ENCODE measurements at regions not wholly inside any gene's neighbourhood (a gene's known extent, or its start where the extent isn't known, plus 50 kb on each side); places are given as distances from the start of the nearest gene placed in this dataset.

DNA sequence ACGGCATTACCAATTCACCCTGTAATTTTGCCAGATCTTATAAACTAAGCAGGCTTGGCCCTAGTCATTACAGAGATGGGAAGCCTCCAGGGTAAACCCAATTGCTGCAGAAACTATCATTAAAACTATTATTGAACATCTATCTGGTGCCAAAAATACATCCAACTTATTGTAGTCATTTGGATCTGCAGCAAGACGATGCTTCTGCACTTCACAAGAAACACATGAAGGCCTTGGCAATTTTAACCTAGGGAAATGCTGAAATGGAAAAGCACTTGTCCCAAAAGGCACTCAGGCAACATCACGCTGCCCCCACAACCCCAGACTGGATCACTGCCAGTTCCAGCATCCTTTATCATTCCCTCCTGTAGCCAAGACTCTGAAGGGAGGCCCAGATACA is 85.3 kb upstream of the ACVR2A start:
- peak in 1 of 3 donors; percentile 22 for DNase-seq
- Histone ChIP-seq H3K4me3 (ENCODE audit: low read length) (no peak overlapping the region), H3K27me3 (ENCODE audit: control insufficient read depth, insufficient read depth) (no peaks in the 10 kb centered on the region), H3K27ac (ENCODE audit: low read length) (no peak overlapping the region), H3K9me3 (ENCODE audit: control insufficient read depth, low read length) (no peaks in the 10 kb centered on the region), H3K4me1 (ENCODE audit: control insufficient read depth, insufficient read depth, low read length) (no peaks in the 10 kb centered on the region)
- ATAC-seq, result no peak
- 39% methylated on average over 3 of the region's 3 CpGs for WGBS
- intact Hi-C loops (cut with DNase I), result no loop called here

DNA sequence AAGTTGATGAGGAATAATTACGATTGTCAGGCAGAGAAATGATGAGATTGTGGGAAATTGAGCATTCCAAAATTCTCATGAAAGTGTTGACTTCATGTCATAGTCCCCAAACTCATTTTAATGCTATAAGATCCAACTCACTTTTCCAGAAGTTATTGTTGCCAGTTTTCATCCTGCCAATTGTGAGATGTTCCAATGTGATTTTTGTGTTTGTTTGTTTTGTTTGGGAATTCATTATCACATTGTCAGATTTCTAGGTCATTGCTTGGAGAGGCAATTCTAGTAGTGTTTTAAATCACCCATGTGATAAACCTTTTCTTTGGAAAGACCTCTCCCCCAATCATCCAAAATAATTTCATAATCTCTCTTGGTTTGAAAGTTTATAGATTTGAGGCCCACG is 86.0 kb upstream of the ACVR2A start:
- 55% methylated on average over 2 of the region's 2 CpGs for WGBS
- intact Hi-C loops (cut with DNase I), result no loop called here
- ATAC-seq, result no peak

DNA sequence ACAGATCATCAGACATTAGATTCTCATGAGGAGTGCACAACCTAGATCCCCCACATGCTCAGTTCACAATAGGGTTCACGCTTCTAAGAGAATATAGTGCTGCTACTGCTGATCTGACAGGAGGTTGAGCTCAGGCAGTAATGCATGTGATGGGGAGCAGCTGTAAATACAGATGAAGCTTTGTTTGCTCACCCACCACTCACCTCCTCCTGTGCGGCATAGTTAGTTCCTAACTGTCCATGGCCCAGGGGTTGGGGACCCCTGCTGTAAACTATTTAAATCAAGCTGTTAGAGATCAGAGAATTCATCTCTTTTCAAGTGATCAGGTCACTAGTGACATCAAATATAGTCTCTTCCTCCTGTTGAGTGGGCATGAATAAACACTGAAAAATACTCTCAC is 88.8 kb upstream of the ACVR2A start:
- no peak overlapping the region for H3K4me3 ChIP-seq (ENCODE audit: low read length)
- intact Hi-C loops (cut with DNase I), result no loop called here
- DNase-seq, result no peak
- no peak for ATAC-seq
- no peaks in the 10 kb centered on the region for H3K4me1 ChIP-seq (ENCODE audit: control insufficient read depth, insufficient read depth, low read length)
- 69% methylated on average over 2 of the region's 2 CpGs for WGBS
- no peaks in the 10 kb centered on the region for H3K9me3 ChIP-seq (ENCODE audit: control insufficient read depth, low read length)
- no peaks in the 10 kb centered on the region for H3K27me3 ChIP-seq (ENCODE audit: control insufficient read depth, insufficient read depth)
- no peak overlapping the region for H3K27ac ChIP-seq (ENCODE audit: low read length)

More for the DNA sequence above, 86.0 kb upstream of the ACVR2A start:
- Histone ChIP-seq H3K27ac (ENCODE audit: low read length) (no peak overlapping the region), H3K9me3 (ENCODE audit: control insufficient read depth, low read length) (no peaks in the 10 kb centered on the region), H3K27me3 (ENCODE audit: control insufficient read depth, insufficient read depth) (no peaks in the 10 kb centered on the region), H3K4me1 (ENCODE audit: control insufficient read depth, insufficient read depth, low read length) (no peaks in the 10 kb centered on the region), H3K4me3 (ENCODE audit: low read length) (no peak overlapping the region)
- no peak for DNase-seq

DNA sequence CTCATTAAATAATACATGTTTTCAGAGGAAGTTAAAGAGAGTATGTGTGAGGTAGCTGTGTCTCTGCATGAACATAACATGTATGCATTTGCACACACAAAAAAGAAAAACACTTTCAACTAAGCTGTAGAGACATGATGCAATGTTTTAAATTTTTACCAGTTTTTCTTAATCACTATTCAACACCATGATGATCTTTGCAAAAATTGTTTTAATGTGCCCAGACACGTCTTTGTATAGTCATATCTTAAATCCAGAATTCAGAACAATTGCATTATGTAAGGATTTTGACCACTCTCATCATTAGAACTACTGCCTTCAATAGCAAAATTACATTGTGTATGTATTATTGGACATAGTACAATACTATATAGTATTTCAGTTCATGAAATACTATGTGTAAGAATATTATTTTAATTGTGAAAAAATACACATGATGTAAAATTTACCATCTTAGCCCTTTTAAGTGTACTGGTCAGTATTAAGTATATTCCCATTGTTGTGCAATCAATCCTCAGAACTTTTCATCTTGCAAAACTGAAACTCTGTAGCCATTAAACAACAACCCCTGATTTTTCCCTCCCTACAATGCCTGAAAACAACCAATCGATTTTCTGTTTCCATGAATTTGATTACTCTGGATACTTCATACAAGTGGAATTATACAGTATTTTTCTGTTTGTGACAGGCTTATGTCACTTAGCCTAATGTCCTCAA is 104.5 kb upstream of the ACVR2A start:
- no peak overlapping the region for H3K4me3 ChIP-seq (ENCODE audit: low read length)
- ATAC-seq (no peak), DNase-seq (no peak)
- H3K9me3 ChIP-seq (ENCODE audit: control insufficient read depth, low read length), result no peaks in the 10 kb centered on the region
- no peak overlapping the region for H3K27ac ChIP-seq (ENCODE audit: low read length)
- intact Hi-C loops (cut with DNase I), result no loop called here
- H3K4me1 ChIP-seq (ENCODE audit: control insufficient read depth, insufficient read depth, low read length), result no peaks in the 10 kb centered on the region
- H3K27me3 ChIP-seq (ENCODE audit: control insufficient read depth, insufficient read depth), result no peaks in the 10 kb centered on the region
- 68% methylated on average over 2 of the region's 2 CpGs for WGBS

DNA sequence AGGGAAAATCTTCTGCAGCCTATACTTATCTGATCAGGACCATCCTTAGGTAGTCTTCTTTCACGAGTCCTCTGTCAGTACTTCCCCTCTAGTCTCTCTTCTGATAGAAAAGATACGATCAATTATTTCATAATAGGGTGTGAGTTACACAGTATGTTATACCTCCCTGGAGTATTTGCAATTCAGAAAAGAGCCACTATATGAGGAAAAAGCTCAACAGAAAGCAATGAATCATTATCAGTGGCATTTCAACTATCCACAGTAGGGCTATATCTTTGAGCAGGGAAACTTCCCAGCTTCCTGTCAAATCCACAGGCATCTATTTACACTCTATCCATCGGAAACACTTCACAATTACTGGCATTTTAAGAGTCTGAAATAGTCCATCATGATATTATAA is 105.3 kb upstream of the ACVR2A start:
- intact Hi-C loops (cut with DNase I), result no loop called here
- Histone ChIP-seq H3K27me3 (ENCODE audit: control insufficient read depth, insufficient read depth) (no peaks in the 10 kb centered on the region), H3K4me1 (ENCODE audit: control insufficient read depth, insufficient read depth, low read length) (no peaks in the 10 kb centered on the region), H3K9me3 (ENCODE audit: control insufficient read depth, low read length) (no peaks in the 10 kb centered on the region), H3K27ac (ENCODE audit: low read length) (no peak overlapping the region), H3K4me3 (ENCODE audit: low read length) (no peak overlapping the region)
- 26% methylated on average over 3 of the region's 3 CpGs for WGBS
- DNase-seq (no peak), ATAC-seq (no peak)

DNA sequence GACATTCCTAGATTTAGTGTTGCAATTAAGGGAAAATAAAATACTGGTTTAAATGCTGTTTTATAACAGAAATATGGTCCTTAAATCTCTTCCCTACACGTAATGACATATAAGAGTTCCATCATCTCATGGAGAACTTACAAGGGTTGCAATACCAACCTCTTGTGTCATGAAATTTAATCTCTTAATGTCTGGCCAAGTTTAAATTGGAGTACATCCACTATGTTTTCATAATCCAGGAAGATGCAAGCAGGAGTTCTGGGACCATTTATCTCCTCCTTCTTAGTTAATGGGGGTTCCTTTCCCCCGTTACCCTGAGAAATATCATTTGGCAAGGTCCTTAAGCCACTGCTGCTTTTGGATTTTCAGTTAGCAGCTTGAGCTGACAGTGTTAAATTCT is 126.0 kb upstream of the ACVR2A start:
- Histone ChIP-seq H3K4me1 (ENCODE audit: control insufficient read depth, insufficient read depth, low read length) (no peaks in the 10 kb centered on the region), H3K9me3 (ENCODE audit: control insufficient read depth, low read length) (no peaks in the 10 kb centered on the region), H3K27ac (ENCODE audit: low read length) (no peak overlapping the region), H3K27me3 (ENCODE audit: control insufficient read depth, insufficient read depth) (no peaks in the 10 kb centered on the region), H3K4me3 (ENCODE audit: low read length) (no peak overlapping the region)
- DNase-seq (no peak), ATAC-seq (no peak)
- intact Hi-C loops (cut with DNase I), result no loop called here
- 32% methylated on average over 2 of the region's 2 CpGs for WGBS

DNA sequence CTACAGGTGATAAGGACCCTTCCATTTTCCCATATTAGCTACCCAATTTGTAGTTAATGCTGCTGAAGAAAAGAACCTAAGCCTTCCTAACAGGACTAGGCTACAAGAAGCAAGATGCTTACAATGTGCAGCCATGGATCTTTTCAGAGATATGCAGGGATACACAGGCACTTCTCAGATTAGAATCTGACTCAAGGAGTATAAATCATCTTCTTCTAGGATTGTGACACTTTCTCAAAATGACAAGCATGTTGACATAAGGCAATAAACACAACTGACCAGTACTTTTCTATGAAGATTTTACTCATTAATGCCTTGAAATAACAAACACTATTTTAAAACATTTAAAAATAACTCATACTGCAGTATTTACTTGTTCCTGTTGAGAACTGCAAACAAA is 127.9 kb upstream of the ACVR2A start:
- H3K27ac ChIP-seq (ENCODE audit: low read length), result no peak overlapping the region
- ATAC-seq (no peak), DNase-seq (no peak)
- H3K27me3 ChIP-seq (ENCODE audit: control insufficient read depth, insufficient read depth), result no peaks in the 10 kb centered on the region
- H3K9me3 ChIP-seq (ENCODE audit: control insufficient read depth, low read length), result no peaks in the 10 kb centered on the region
- intact Hi-C loops (cut with DNase I), result no loop called here
- no peak overlapping the region for H3K4me3 ChIP-seq (ENCODE audit: low read length)
- no peaks in the 10 kb centered on the region for H3K4me1 ChIP-seq (ENCODE audit: control insufficient read depth, insufficient read depth, low read length)

DNA sequence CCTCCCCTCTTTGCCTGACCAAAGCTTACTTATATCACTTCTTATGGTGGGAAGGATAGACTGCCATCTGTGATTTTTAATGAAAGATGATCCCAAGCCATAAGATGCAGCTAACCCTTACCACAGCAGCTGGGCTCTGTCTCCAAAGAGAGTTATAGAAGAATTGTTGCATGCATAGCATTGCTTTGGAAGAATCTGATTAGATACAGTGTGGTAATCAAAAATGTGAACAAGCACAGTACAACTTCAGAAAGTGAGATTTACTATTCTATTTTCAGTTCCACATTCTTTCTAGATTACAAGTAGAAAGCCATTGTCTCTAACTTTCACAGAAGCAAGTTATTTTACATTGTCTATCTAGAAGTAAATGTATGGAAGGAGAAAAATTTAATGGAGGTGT is 129.0 kb upstream of the ACVR2A start:
- Histone ChIP-seq H3K4me3 (ENCODE audit: low read length) (no peak overlapping the region), H3K27me3 (ENCODE audit: control insufficient read depth, insufficient read depth) (no peaks in the 10 kb centered on the region), H3K4me1 (ENCODE audit: control insufficient read depth, insufficient read depth, low read length) (no peaks in the 10 kb centered on the region), H3K9me3 (ENCODE audit: control insufficient read depth, low read length) (peaks cover 2% of the 10 kb centered on the region), H3K27ac (ENCODE audit: low read length) (no peak overlapping the region)
- intact Hi-C loops (cut with DNase I), result no loop called here
- DNase-seq, result no peak
- no peak for ATAC-seq

DNA sequence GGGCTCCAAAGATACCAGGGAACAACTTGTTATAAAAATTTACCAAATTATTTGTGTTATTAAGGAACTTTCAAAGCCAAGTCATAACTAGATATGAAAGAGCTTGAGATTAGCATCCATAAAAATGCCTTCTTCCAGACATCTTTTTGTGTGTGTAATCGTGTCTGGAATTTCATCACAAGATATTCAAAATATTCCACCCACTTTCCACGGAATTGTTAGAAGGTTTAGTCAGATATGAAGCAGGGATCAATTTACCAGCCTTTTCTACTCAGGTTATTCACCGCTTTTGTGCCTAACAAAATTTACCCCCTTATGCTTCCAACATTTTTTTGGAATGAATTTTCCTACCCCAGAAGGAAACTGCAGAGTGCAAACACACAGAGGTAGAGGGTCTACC is 130.2 kb upstream of the ACVR2A start:
- intact Hi-C loops (cut with DNase I), result no loop called here
- ATAC-seq (no peak), DNase-seq (no peak)
- H3K9me3 ChIP-seq (ENCODE audit: control insufficient read depth, low read length), result peaks cover 2% of the 10 kb centered on the region
- no peaks in the 10 kb centered on the region for H3K27me3 ChIP-seq (ENCODE audit: control insufficient read depth, insufficient read depth)
- no peak overlapping the region for H3K4me3 ChIP-seq (ENCODE audit: low read length)
- no peaks in the 10 kb centered on the region for H3K4me1 ChIP-seq (ENCODE audit: control insufficient read depth, insufficient read depth, low read length)
- WGBS, result 63% methylated on average over 3 of the region's 3 CpGs
- no peak overlapping the region for H3K27ac ChIP-seq (ENCODE audit: low read length)

DNA sequence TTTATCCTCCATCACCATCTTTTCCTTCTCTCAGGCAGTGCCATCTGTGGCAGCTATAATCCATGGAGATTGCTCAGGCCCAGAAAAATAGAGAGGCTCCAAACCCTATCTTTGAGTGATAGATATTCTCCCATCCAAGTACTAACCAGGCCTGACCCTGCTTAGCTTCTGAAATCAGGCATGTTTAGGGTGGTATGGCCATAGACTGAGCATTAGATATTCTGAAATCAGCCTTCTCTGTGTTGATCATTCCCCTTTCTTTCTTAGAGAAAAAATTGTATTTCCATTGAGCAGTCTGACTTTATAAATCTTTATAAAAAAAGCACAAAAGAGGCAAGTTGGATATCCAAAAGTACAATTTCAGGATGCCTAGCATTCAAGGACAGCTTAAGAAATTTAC is 131.5 kb upstream of the ACVR2A start:
- no peak for ATAC-seq

DNA sequence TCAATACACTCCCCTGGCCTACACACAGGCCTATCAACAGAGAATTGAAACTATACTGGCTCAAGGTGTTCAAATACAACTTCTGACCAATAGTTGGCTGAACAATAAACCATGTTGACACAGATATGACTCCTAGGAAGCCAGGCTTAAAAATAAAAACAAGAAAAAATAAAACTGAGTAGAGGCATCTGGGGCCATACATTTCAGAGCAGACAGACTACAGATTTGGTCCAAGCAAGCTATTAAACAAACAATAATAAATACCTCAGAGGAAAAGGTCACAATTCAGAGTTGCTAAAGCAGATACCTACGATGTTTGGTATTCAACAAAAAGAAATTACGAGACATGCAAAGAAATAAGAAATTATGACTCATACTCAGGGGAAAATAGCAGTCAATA is 132.8 kb upstream of the ACVR2A start:
- H3K4me3 ChIP-seq (ENCODE audit: low read length), result no peak overlapping the region
- no peaks in the 10 kb centered on the region for H3K4me1 ChIP-seq (ENCODE audit: control insufficient read depth, insufficient read depth, low read length)
- DNase-seq (no peak), ATAC-seq (no peak)
- WGBS, result 80% methylated on average over 2 of the region's 2 CpGs
- peaks cover 2% of the 10 kb centered on the region for H3K9me3 ChIP-seq (ENCODE audit: control insufficient read depth, low read length)
- intact Hi-C loops (cut with DNase I), result no loop called here
- H3K27me3 ChIP-seq (ENCODE audit: control insufficient read depth, insufficient read depth), result no peaks in the 10 kb centered on the region
- H3K27ac ChIP-seq (ENCODE audit: low read length), result no peak overlapping the region

More for the DNA sequence above, 131.5 kb upstream of the ACVR2A start:
- intact Hi-C loops (cut with DNase I), result no loop called here
- no peak overlapping the region for H3K4me3 ChIP-seq (ENCODE audit: low read length)
- no peak for DNase-seq
- H3K27me3 ChIP-seq (ENCODE audit: control insufficient read depth, insufficient read depth), result no peaks in the 10 kb centered on the region
- H3K9me3 ChIP-seq (ENCODE audit: control insufficient read depth, low read length), result peaks cover 2% of the 10 kb centered on the region
- no peaks in the 10 kb centered on the region for H3K4me1 ChIP-seq (ENCODE audit: control insufficient read depth, insufficient read depth, low read length)
- no peak overlapping the region for H3K27ac ChIP-seq (ENCODE audit: low read length)

DNA sequence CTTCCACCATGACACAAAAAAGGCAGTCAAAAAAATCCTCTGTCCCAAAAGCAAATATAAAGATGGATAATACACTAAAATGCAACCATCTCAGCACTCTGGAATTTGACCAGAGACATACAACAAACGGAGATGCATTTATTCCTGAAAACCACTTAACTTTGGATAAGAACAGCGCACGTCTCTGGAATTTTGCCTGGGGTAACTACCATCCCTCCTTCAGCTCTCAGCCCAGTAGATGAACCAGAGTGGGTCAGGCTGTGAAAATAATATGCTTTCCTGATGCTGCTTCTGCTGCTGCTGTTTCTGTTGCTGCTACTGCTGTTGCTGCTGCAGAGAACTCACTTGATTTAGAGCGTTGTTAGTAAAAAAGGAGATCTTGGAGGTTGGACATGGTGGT is 133.8 kb upstream of the ACVR2A start:
- no peak for ATAC-seq
- WGBS, result 84% methylated on average over 4 of the region's 4 CpGs

More for the DNA sequence above, 133.8 kb upstream of the ACVR2A start:
- Histone ChIP-seq H3K9me3 (ENCODE audit: control insufficient read depth, low read length) (peaks cover 2% of the 10 kb centered on the region), H3K4me3 (ENCODE audit: low read length) (no peak overlapping the region), H3K27ac (ENCODE audit: low read length) (no peak overlapping the region), H3K4me1 (ENCODE audit: control insufficient read depth, insufficient read depth, low read length) (no peaks in the 10 kb centered on the region), H3K27me3 (ENCODE audit: control insufficient read depth, insufficient read depth) (no peaks in the 10 kb centered on the region)
- no peak for DNase-seq
- intact Hi-C loops (cut with DNase I), result no loop called here
